Glutamatergic neuron (in vitro differentiated cells): ENCODE measurements at regions not wholly inside any gene's neighbourhood (a gene's known extent, or its start where the extent isn't known, plus 50 kb on each side); places are given as distances from the start of the nearest gene placed in this dataset.
"Not testable (repeated sequence)": the region's sequence is repeated elsewhere in the genome, so short reads cannot be mapped to it uniquely, and the experiment has no call there.

Source experiments
- DNase-seq: peaks from one replicate; pipeline ENCODE4 v3.0.0; 2022
- H3K27ac Mint-ChIP-seq: one replicate; pipeline ENCODE4 v1.8.0; 2020; ENCODE audit warnings: mild to moderate bottlenecking, mixed read lengths, inconsistent platforms; ENCODE audit not compliant: unreplicated experiment
- H3K27me3 Mint-ChIP-seq: one replicate; pipeline ENCODE4 v1.8.0; 2020; ENCODE audit warnings: mild to moderate bottlenecking, moderate library complexity, mixed read lengths, inconsistent platforms; ENCODE audit not compliant: unreplicated experiment
- H3K36me3 Mint-ChIP-seq: one replicate; pipeline ENCODE4 v1.8.0; 2020; ENCODE audit warnings: mild to moderate bottlenecking, mixed read lengths, inconsistent platforms; ENCODE audit not compliant: unreplicated experiment
- H3K4me1 Mint-ChIP-seq: one replicate; pipeline ENCODE4 v1.8.0; 2020; ENCODE audit warnings: mild to moderate bottlenecking, low read depth, mixed read lengths, inconsistent platforms; ENCODE audit not compliant: unreplicated experiment
- H3K4me3 Mint-ChIP-seq: one replicate; pipeline ENCODE4 v1.8.0; 2020; ENCODE audit warnings: mild to moderate bottlenecking, mixed read lengths, inconsistent platforms; ENCODE audit not compliant: unreplicated experiment
- H3K9me3 Mint-ChIP-seq: one replicate; pipeline ENCODE4 v1.8.0; 2020; ENCODE audit warnings: mild to moderate bottlenecking, moderate library complexity, mixed read lengths, inconsistent platforms; ENCODE audit not compliant: unreplicated experiment
- CTCF ChIP-seq: fragments of 200-600 bp; sonication (generic); IDR thresholded peaks from one replicate; pipeline ENCODE4 v1.5.0; 2021; ENCODE audit not compliant: partially characterized antibody, unreplicated experiment

- Mint-ChIP-seq H3K4me1 (peaks cover 3% of the 10 kb centered on the region), H3K27me3 (no peaks in the 10 kb centered on the region), H3K36me3 (no peaks in the 10 kb centered on the region), H3K4me3 (no peak overlapping the region), H3K27ac (no peak overlapping the region), H3K9me3 (no peaks in the 10 kb centered on the region)
- no peak for DNase-seq
- no peak for TF ChIP-seq CTCF
Measured at GRCh38 chr14:38567703-38568102, 311.8 kb upstream of the CLEC14A start.

GRCh38 chr14:38561657-38562056 lies 305.8 kb upstream of the CLEC14A start:
- TF ChIP-seq CTCF, result no peak
- H3K9me3 Mint-ChIP-seq, result peaks cover 11% of the 10 kb centered on the region
- no peak overlapping the region for H3K4me3 Mint-ChIP-seq
- peaks cover 18% of the 10 kb centered on the region for H3K36me3 Mint-ChIP-seq
- peaks cover 6% of the 10 kb centered on the region for H3K27me3 Mint-ChIP-seq
- no peak overlapping the region for H3K27ac Mint-ChIP-seq
- no peaks in the 10 kb centered on the region for H3K4me1 Mint-ChIP-seq
- no peak for DNase-seq

- peaks cover 6% of the 10 kb centered on the region for H3K27me3 Mint-ChIP-seq
- H3K4me1 Mint-ChIP-seq, result peaks cover 3% of the 10 kb centered on the region
- no peak for DNase-seq
- H3K9me3 Mint-ChIP-seq, result peaks cover 11% of the 10 kb centered on the region
- H3K4me3 Mint-ChIP-seq, result no peak overlapping the region
- no peak overlapping the region for H3K27ac Mint-ChIP-seq
- TF ChIP-seq CTCF, result no peak
- H3K36me3 Mint-ChIP-seq, result peaks cover 18% of the 10 kb centered on the region
Measured at GRCh38 chr14:38559711-38560110, 303.8 kb upstream of the CLEC14A start.

GRCh38 chr14:38557391-38557790 lies 301.5 kb upstream of the CLEC14A start:
- Mint-ChIP-seq H3K9me3 (peaks cover 11% of the 10 kb centered on the region), H3K36me3 (peaks cover 18% of the 10 kb centered on the region)
- not testable (repeated sequence) for H3K27ac Mint-ChIP-seq, DNase-seq, H3K4me1 Mint-ChIP-seq, H3K27me3 Mint-ChIP-seq, H3K4me3 Mint-ChIP-seq

DNA sequence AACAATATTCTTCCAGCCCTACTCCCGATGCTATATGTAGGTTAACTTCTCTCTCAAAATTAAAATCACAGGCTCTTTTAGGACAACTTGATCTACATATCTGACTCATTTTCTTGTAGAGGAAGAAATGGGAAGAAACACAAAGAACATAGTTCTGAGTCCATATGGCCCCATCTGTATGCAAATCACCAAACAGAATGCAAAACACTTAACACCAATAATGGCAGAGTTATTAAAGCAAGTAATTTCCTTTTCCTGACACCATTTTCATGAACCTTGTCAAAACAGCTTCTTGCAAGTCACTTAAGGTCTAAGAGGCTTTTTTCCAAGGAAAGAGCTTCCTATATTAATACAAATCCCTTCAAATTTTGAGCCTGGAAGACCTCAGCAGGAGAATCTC lies 300.4 kb upstream of the CLEC14A start:
- TF ChIP-seq CTCF, result no peak
- Mint-ChIP-seq H3K36me3 (peaks cover 18% of the 10 kb centered on the region), H3K9me3 (peaks cover 11% of the 10 kb centered on the region), H3K27ac (no peak overlapping the region), H3K27me3 (peaks cover 6% of the 10 kb centered on the region), H3K4me3 (no peak overlapping the region), H3K4me1 (peaks cover 3% of the 10 kb centered on the region)
- no peak for DNase-seq

DNA sequence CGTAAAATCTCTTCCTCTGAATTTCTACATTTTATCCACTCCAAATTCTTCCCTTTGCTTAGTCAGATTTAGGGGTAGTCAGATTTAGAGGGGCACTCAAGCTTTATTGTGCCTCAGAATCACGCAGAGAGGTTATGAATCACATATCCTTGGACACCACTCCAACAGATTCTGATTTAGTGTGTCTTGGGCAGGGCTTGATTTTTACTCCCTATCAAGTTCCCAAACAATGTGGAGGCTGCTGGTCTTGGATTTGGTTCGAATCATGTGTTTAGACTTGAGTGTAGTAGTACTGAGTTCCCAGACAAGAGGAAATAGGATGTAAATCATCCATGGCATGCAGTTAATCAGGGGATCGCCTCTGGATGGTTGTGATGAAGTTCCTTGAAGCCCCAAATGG lies 298.1 kb upstream of the CLEC14A start:
- Mint-ChIP-seq H3K4me1 (peaks cover 3% of the 10 kb centered on the region), H3K27ac (no peak overlapping the region), H3K9me3 (peaks cover 7% of the 10 kb centered on the region), H3K27me3 (peaks cover 3% of the 10 kb centered on the region), H3K36me3 (peaks cover 11% of the 10 kb centered on the region), H3K4me3 (no peak overlapping the region)
- DNase-seq, result no peak
- no peak for TF ChIP-seq CTCF
